GM10266 (cell line): ENCODE measurements at regions not wholly inside any gene's neighbourhood (a gene's known extent, or its start where the extent isn't known, plus 50 kb on each side); places are given as distances from the start of the nearest gene placed in this dataset.

ENCODE experiments used
- DNase-seq: peaks from one replicate; pipeline ENCODE4 v3.0.0; 2012; ENCODE audit errors: extremely low spot score
- TF ChIP-seq, protein P1 (sequence below): IDR thresholded peaks from 2 replicates; pipeline ENCODE4 v1.5.1; 2012; ENCODE audit warnings: mild to moderate bottlenecking, low read depth; ENCODE audit not compliant: control insufficient read depth, insufficient read depth; ENCODE audit errors: missing control alignments

- TF ChIP-seq, protein P1, sequence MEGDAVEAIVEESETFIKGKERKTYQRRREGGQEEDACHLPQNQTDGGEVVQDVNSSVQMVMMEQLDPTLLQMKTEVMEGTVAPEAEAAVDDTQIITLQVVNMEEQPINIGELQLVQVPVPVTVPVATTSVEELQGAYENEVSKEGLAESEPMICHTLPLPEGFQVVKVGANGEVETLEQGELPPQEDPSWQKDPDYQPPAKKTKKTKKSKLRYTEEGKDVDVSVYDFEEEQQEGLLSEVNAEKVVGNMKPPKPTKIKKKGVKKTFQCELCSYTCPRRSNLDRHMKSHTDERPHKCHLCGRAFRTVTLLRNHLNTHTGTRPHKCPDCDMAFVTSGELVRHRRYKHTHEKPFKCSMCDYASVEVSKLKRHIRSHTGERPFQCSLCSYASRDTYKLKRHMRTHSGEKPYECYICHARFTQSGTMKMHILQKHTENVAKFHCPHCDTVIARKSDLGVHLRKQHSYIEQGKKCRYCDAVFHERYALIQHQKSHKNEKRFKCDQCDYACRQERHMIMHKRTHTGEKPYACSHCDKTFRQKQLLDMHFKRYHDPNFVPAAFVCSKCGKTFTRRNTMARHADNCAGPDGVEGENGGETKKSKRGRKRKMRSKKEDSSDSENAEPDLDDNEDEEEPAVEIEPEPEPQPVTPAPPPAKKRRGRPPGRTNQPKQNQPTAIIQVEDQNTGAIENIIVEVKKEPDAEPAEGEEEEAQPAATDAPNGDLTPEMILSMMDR: no peak
- DNase-seq: no peak
These were observed 470.5 kb upstream of the JAG1 start for GRCh38 chr20:11144114-11144950.

GRCh38 chr20:11145616-11146015 lies 471.8 kb upstream of the JAG1 start:
- TF ChIP-seq, protein P1: no peak
- no peak for DNase-seq

DNA sequence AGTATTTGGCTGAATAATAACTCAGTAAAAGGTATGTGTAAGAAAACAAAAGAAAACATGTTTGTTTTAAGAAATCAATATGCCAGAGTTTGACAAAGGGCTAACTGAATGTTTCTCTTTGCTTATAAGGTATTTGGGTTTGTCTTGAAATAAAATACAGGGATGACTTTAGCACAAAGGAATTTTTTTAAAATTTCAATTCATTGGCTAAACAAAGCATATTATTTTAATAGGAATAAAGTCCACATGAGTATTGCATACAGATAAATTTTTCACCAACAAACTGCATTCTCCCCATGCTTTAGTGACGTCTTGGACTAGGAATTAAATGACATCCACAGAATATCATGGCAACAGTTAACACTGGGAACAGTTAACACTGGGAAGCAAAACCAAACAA lies 480.0 kb upstream of the JAG1 start:
- DNase-seq: no peak

GRCh38 chr20:11155156-11155756 lies 481.5 kb upstream of the JAG1 start:
- TF ChIP-seq, protein P1: no peak
- no peak for DNase-seq

More for the DNA sequence above, 480.0 kb upstream of the JAG1 start:
- TF ChIP-seq, protein P1: no peak

- TF ChIP-seq, protein P1: no peak
- DNase-seq: no peak
These were observed 483.1 kb upstream of the JAG1 start for GRCh38 chr20:11156922-11157321.

DNA sequence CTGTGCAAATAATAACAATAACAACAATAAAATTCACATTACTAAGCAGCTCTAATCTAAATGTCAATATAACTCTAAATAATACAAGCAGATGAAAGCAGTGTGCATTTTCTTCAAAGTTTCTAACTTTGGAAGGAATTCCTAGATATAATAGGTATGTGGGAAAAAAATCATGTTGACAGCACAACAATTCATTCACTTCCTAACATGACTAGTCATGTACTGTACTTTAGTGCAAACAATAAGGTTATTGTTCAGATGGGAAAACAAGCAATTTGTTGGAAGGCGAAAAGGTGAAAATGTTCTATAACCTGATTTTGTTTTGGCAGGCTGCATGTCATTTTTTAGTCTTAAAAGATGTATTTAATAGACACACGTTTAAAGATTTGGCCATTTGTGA lies 484.3 kb upstream of the JAG1 start:
- TF ChIP-seq, protein P1: no peak
- no peak for DNase-seq

GRCh38 chr20:11158589-11158988 lies 484.8 kb upstream of the JAG1 start:
- no peak for DNase-seq

More at GRCh38 chr20:11158589-11158988, 484.8 kb upstream of the JAG1 start:
- TF ChIP-seq, protein P1: no peak
